Cortex of kidney (tissue), 1 donor: ENCODE measurements at regions not wholly inside any gene's neighbourhood (a gene's known extent, or its start where the extent isn't known, plus 50 kb on each side); places are given as distances from the start of the nearest gene placed in this dataset.
"Not testable (repeated sequence)": the region's sequence is repeated elsewhere in the genome, so short reads cannot be mapped to it uniquely, and the experiment has no call there.

Experiments
- DNase-seq: peaks from one replicate; lab custom pipeline; 2025; lab: John Stamatoyannopoulos, UW

DNA sequence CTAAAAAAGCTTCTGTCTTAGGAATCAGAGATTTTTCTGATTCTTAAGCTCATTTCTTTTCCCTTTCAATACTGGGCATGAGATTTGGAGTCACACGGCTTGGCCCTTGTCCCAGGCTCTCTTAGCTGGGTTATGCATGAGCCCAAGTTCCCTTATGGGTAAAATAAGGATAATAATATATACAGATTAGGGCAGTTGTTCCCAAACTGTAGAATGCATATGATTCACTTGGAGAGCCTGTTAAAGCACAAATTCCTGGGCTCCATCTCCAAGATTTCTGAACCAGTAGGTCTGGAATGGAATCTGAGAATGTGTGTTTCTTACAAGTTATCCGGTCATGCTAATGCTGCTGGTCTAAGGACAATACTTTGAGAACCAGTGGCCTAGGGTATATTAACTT is 154.0 kb downstream of the REEP3 start:
- no peak for DNase-seq

- DNase-seq, result no peak
Observed at GRCh38 chr10:63677001-63677400, 155.8 kb downstream of the REEP3 start.

GRCh38 chr10:63680545-63680944 is 159.3 kb downstream of the REEP3 start:
- not testable (repeated sequence) for DNase-seq

GRCh38 chr10:63681993-63682697 is 160.9 kb downstream of the REEP3 start:
- no peak for DNase-seq

GRCh38 chr10:63682698-63683052 is 161.5 kb downstream of the REEP3 start:
- not testable (repeated sequence) for DNase-seq

DNA sequence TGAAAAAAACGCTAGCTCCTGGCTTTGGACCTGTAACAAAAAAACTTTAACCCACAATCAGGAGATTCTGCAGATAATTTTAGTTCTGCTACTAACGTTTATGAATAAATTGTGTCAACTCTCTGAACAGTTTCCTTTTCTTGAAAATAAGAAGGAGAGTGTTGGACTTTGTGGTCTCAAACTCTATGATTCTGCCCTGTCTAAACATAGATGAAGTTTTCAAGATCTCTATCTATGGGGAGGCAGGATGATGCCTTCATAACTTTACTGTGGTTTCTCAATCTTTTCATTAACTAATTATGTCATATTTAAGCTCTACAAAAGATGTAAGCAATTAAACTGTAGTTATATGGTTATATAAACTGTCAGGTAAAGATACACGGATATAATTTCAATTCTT is 162.0 kb downstream of the REEP3 start:
- DNase-seq, result no peak

DNA sequence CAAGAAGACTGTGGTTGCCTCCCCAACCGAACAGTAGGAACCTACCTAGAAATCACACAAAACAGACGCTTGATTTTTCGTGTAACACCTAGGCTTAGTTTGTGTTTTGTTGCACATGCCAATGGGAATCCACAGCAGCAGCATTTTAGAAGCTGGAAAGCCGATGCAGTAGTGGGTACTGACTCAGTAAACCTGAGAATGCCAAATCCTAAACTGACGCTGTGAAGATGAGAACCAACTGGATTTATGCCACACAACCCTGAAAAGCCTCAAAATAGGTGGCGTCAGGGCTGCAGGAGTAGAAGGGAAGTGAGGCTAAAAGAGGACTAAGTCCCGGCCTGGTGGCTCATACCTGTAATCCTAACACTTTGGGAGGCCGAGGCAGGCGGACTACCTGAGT is 162.5 kb downstream of the REEP3 start:
- DNase-seq, result no peak

GRCh38 chr10:63684257-63684936 is 163.2 kb downstream of the REEP3 start:
- DNase-seq, result no peak

GRCh38 chr10:63689768-63690167 is 168.6 kb downstream of the REEP3 start:
- DNase-seq, result no peak

GRCh38 chr10:63692220-63692896 is 171.2 kb downstream of the REEP3 start:
- DNase-seq, result no peak

GRCh38 chr10:63693021-63693420 is 171.8 kb downstream of the REEP3 start:
- not testable (repeated sequence) for DNase-seq

DNA sequence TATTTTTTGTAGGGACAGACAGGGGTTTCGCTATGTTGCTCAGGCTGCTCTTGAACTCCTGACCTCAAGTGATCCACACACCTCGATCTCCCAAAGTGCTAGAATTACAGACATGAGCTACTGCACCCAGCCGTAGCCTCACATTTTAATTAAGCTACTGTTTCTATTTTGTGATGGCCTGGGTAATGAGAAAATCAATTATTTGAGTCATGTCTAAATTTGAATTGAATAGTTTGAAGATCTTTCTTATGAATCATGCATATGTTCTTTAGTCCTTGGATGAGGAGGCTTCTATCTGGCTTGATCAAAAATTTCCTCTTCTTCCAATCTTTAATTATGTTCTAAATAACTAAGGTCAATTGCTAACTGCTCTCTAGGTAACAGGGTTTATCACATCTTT is 175.0 kb downstream of the REEP3 start:
- no peak for DNase-seq

- no peak for DNase-seq
Observed at GRCh38 chr10:63697956-63698786, 177.0 kb downstream of the REEP3 start.

- no peak for DNase-seq
Observed at GRCh38 chr10:63698787-63699150, 177.6 kb downstream of the REEP3 start.

DNA sequence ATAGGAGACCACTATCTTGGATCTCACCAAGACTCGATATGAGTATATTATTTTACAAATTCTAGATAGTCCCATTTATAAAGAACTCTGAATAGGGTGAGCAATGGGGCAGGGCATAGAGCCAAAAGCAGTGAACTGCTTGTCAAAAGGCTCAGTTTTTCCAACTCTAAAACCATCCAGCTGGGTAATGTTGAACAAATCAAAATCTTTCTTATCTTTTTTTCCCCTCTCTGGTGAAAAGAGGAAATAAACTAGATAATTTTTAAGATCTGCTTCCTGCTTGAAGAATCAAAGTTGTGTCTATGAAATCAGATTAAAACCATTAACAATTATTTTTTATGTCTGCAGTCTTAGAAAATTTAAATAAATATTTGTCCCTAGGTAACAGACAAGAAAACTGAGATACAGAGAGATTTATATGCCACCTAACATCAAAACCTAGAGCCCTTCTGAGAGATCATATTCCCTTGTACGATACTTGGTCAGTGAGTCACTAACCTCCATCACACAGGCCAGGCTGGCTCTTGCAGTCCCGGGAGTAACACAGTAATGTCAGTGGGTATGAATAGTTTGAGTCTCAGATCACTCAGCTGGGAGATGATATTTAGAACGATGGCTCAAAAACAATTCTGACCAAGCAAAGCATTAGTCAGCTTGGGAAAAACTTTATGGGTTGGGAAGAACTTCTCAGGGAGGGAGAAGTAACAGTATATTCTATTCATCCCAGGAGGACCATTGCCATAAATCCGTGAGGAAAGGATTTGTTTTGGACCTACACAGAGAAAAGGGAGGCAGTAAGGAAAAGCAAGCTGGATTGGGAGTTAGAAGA is 178.8 kb downstream of the REEP3 start:
- DNase-seq, result no peak

- DNase-seq, result no peak
Observed at GRCh38 chr10:63700631-63701156, 179.5 kb downstream of the REEP3 start.

DNA sequence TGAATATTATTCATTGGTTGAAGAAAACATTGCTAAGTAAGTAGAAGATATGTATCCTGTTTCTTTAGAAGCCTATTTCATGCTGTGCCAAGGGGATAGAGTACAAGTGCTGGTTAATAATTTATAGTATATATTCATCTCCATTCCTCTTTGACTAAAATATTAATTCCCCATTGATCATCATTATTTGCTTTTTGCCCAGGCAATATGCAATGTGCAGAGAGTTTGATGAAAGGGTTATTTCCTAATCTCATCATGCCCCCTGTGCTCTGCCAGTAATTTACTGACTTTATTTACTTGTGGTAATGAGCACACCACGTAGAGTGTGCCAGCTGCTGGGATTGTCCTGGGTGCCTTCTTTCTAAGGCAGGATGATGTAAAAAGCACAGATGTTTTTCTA is 180.9 kb downstream of the REEP3 start:
- DNase-seq, result no peak

- no peak for DNase-seq
Observed at GRCh38 chr10:63703113-63703670, 182.0 kb downstream of the REEP3 start.

GRCh38 chr10:63703740-63704345 is 182.6 kb downstream of the REEP3 start:
- DNase-seq, result no peak

DNA sequence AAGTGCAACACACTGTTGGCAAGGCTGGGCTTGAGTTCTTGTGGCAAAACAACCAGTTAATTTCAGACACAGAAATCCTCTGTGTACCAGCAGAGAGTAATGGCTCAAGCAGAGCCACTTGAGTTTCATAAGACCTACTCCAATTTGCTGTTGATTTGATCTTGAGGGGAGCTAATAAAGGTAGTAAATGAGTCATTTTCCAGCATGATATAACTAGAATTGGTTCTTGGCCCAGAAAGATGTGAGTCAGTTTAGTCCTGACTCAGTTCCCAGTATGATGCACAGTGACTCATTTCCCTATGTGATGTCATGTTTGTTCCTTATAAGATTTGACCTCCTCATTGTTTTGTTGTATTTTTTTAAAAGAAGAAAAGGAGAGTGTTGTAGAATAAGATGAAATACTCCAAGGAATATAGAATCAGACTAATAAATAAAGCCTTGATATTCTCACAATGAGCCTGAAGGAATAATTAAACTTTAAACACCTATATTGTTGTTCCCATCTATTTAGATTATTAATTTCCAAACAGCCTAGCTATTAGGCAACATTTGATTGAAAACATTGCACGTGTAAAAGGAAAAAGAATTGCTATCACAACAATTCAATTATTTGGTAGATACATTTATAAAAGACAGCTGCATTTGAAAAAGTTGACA is 186.2 kb downstream of the REEP3 start:
- no peak for DNase-seq
